A549 (cell line): ENCODE measurements at regions not wholly inside any gene's neighbourhood (a gene's known extent, or its start where the extent isn't known, plus 50 kb on each side); places are given as distances from the start of the nearest gene placed in this dataset.
"Not testable (repeated sequence)": the region's sequence is repeated elsewhere in the genome, so short reads cannot be mapped to it uniquely, and the experiment has no call there.

Experiments
- CHD4 ChIP-seq: fragments of 200-600 bp; sonication (generic); IDR thresholded peaks from 2 replicates; pipeline ENCODE4 v1.6.1; 2016; ENCODE audit warnings: antibody characterized with exemption, mild to moderate bottlenecking, borderline replicate concordance
- CTCF ChIP-seq: fragments of >200 bp; sonication (Bioruptor Twin); formaldehyde crosslinking; IDR thresholded peaks from 3 replicates; pipeline ENCODE4 v1.5.1; 2016
- EP300 ChIP-seq, 2 experiments: fragments of >200 bp; sonication (Bioruptor Twin); formaldehyde crosslinking; IDR thresholded peaks; 2 replicates in 1 of 2; 3 replicates in 1 of 2; pipeline ENCODE4 v1.6.1; 2016 to 2017
- HEYL ChIP-seq: fragments of 250-450 bp; sonication (Bioruptor Pico); IDR thresholded peaks from 2 replicates; pipeline ENCODE4 v1.8.0; 2021; ENCODE audit warnings: mild to moderate bottlenecking, moderate library complexity
- JUN ChIP-seq, 2 experiments: fragments of >200 bp; sonication (Bioruptor Twin); formaldehyde crosslinking; IDR thresholded peaks; 2 replicates in 1 of 2; 3 replicates in 1 of 2; pipeline ENCODE4 v1.6.1; 2016 to 2017
- PBX3 ChIP-seq: IDR thresholded peaks from 2 replicates; pipeline ENCODE4 v1.6.1; 2012
- PHF8 ChIP-seq: fragments of 200-600 bp; sonication (generic); IDR thresholded peaks from 2 replicates; pipeline ENCODE4 v1.6.1; 2016; ENCODE audit warnings: low read depth, mild to moderate bottlenecking, antibody characterized with exemption, moderate library complexity, borderline replicate concordance
- POLR2A ChIP-seq: IDR thresholded peaks from 2 replicates; pipeline ENCODE4 v1.6.1; 2012; ENCODE audit warnings: mild to moderate bottlenecking, low read length
- POLR2AphosphoS2 ChIP-seq: conservative IDR thresholded peaks from 2 replicates; pipeline ENCODE4 v1.6.1; 2012; ENCODE audit warnings: low read length, improper control_type of control experiment, inconsistent platforms
- RAD21 ChIP-seq, 2 experiments: fragments of >200 bp in 1 of 2; sonication (Bioruptor Twin) in 1 of 2; formaldehyde crosslinking in 1 of 2; IDR thresholded peaks in 1 of 2; conservative IDR thresholded peaks in 1 of 2; 2 replicates in 1 of 2; 3 replicates in 1 of 2; pipeline ENCODE4 v1.6.1; 2012 to 2018; ENCODE audit warnings: inconsistent platforms in 1 of 2
- REST ChIP-seq: fragments of 200-600 bp; sonication (generic); IDR thresholded peaks from 2 replicates; pipeline ENCODE4 v1.6.1; 2016; ENCODE audit warnings: antibody characterized with exemption, mild to moderate bottlenecking, moderate library complexity
- RFX5 ChIP-seq: fragments of 450-650 bp; IDR thresholded peaks from 2 replicates; pipeline ENCODE4 v1.7.1; 2014; ENCODE audit warnings: antibody characterized with exemption, mild to moderate bottlenecking, moderate library complexity
- RNF2 ChIP-seq: fragments of 200-600 bp; sonication (generic); IDR thresholded peaks from 2 replicates; pipeline ENCODE4 v1.6.1; 2016; ENCODE audit warnings: low read depth, mild to moderate bottlenecking, antibody characterized with exemption, moderate library complexity, borderline replicate concordance
- SMC3 ChIP-seq: fragments of >200 bp; sonication (Bioruptor Twin); formaldehyde crosslinking; IDR thresholded peaks from 3 replicates; pipeline ENCODE4 v1.6.1; 2018; ENCODE audit warnings: inconsistent platforms

- TF ChIP-seq CTCF; PHF8; SMC3; RAD21 (conservative IDR thresholded peaks at IDR 0.05 in 1 of 2, IDR thresholded peaks at IDR 0.05 in 1 of 2); POLR2A; RFX5; EP300 (IDR thresholded peaks at IDR 0.05); POLR2AphosphoS2; CHD4; JUN (IDR thresholded peaks at IDR 0.05); HEYL (CRISPR knock-in tag); RNF2; REST; PBX3: not testable (repeated sequence)
These were observed 89.8 kb upstream of the CRYM start for GRCh38 chr16:21367733-21368421.
